HL-60 (cell line): ENCODE measurements at regions not wholly inside any gene's neighbourhood (a gene's known extent, or its start where the extent isn't known, plus 50 kb on each side); places are given as distances from the start of the nearest gene placed in this dataset.

ENCODE experiments used
- POLR2AphosphoS5 ChIP-seq: IDR thresholded peaks from 2 replicates; pipeline ENCODE4 v1.6.1; 2012; ENCODE audit warnings: low read depth
- TF ChIP-seq, protein P1 (sequence below): IDR thresholded peaks from 2 replicates; pipeline ENCODE4 v1.6.1; 2012; ENCODE audit warnings: low read depth; ENCODE audit not compliant: insufficient replicate concordance
- TF ChIP-seq, protein P2 (sequence below): IDR thresholded peaks from one replicate; pipeline ENCODE4 v1.5.1; 2011; ENCODE audit warnings: low read length, control low read depth, inconsistent platforms; ENCODE audit not compliant: insufficient read depth

- TF ChIP-seq, protein P1, sequence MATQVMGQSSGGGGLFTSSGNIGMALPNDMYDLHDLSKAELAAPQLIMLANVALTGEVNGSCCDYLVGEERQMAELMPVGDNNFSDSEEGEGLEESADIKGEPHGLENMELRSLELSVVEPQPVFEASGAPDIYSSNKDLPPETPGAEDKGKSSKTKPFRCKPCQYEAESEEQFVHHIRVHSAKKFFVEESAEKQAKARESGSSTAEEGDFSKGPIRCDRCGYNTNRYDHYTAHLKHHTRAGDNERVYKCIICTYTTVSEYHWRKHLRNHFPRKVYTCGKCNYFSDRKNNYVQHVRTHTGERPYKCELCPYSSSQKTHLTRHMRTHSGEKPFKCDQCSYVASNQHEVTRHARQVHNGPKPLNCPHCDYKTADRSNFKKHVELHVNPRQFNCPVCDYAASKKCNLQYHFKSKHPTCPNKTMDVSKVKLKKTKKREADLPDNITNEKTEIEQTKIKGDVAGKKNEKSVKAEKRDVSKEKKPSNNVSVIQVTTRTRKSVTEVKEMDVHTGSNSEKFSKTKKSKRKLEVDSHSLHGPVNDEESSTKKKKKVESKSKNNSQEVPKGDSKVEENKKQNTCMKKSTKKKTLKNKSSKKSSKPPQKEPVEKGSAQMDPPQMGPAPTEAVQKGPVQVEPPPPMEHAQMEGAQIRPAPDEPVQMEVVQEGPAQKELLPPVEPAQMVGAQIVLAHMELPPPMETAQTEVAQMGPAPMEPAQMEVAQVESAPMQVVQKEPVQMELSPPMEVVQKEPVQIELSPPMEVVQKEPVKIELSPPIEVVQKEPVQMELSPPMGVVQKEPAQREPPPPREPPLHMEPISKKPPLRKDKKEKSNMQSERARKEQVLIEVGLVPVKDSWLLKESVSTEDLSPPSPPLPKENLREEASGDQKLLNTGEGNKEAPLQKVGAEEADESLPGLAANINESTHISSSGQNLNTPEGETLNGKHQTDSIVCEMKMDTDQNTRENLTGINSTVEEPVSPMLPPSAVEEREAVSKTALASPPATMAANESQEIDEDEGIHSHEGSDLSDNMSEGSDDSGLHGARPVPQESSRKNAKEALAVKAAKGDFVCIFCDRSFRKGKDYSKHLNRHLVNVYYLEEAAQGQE, result no peak
- TF ChIP-seq, protein P2, sequence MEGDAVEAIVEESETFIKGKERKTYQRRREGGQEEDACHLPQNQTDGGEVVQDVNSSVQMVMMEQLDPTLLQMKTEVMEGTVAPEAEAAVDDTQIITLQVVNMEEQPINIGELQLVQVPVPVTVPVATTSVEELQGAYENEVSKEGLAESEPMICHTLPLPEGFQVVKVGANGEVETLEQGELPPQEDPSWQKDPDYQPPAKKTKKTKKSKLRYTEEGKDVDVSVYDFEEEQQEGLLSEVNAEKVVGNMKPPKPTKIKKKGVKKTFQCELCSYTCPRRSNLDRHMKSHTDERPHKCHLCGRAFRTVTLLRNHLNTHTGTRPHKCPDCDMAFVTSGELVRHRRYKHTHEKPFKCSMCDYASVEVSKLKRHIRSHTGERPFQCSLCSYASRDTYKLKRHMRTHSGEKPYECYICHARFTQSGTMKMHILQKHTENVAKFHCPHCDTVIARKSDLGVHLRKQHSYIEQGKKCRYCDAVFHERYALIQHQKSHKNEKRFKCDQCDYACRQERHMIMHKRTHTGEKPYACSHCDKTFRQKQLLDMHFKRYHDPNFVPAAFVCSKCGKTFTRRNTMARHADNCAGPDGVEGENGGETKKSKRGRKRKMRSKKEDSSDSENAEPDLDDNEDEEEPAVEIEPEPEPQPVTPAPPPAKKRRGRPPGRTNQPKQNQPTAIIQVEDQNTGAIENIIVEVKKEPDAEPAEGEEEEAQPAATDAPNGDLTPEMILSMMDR, result no peak
- no peak for TF ChIP-seq POLR2AphosphoS5
These were observed 69.1 kb downstream of the ACKR3 start for GRCh38 chr2:236638707-236639106.
